HEK293 (cell line): ENCODE measurements at regions not wholly inside any gene's neighbourhood (a gene's known extent, or its start where the extent isn't known, plus 50 kb on each side); places are given as distances from the start of the nearest gene placed in this dataset.

Experiments used
- KLF10 ChIP-seq: fragments of 450-650 bp; IDR thresholded peaks from 2 replicates; pipeline ENCODE4 v1.5.1; 2018; ENCODE audit warnings: missing biosample characterization, mild to moderate bottlenecking, missing genetic modification characterization
- RBAK ChIP-seq: fragments of 450-650 bp; formaldehyde crosslinking; IDR thresholded peaks from 2 replicates; pipeline ENCODE4 v1.5.1; 2016; ENCODE audit warnings: missing biosample characterization, missing genetic modification characterization
- ZNF248 ChIP-seq: fragments of 450-650 bp; formaldehyde crosslinking; IDR thresholded peaks from 2 replicates; pipeline ENCODE4 v1.5.1; 2017; ENCODE audit warnings: missing biosample characterization, missing genetic modification characterization
- ZNF555 ChIP-seq: fragments of 450-650 bp; formaldehyde crosslinking; conservative IDR thresholded peaks from 2 replicates; pipeline ENCODE4 v1.5.1; 2017; ENCODE audit warnings: missing biosample characterization, mild to moderate bottlenecking, missing genetic modification characterization, inconsistent platforms
- TF ChIP-seq, protein P1 (sequence below): fragments of 450-650 bp; formaldehyde crosslinking; IDR thresholded peaks from 2 replicates; pipeline ENCODE4 v1.5.1; 2016; ENCODE audit warnings: missing biosample characterization, missing genetic modification characterization
- TF ChIP-seq, protein P2 (sequence below): fragments of 450-650 bp; formaldehyde crosslinking; IDR thresholded peaks from 2 replicates; pipeline ENCODE4 v1.5.1; 2016; ENCODE audit warnings: missing biosample characterization, missing genetic modification characterization
- TF ChIP-seq, protein P3 (sequence below): fragments of 450-650 bp; formaldehyde crosslinking; IDR thresholded peaks from 2 replicates; pipeline ENCODE4 v1.5.1; 2016; ENCODE audit warnings: missing biosample characterization, missing genetic modification characterization, borderline replicate concordance
- TF ChIP-seq, protein P4 (sequence below): fragments of 450-650 bp; formaldehyde crosslinking; IDR thresholded peaks from 2 replicates; pipeline ENCODE4 v1.5.1; 2016; ENCODE audit warnings: missing biosample characterization, missing genetic modification characterization
- TF ChIP-seq, protein P5 (sequence below): sonication (generic); formaldehyde crosslinking; IDR thresholded peaks from 2 replicates; pipeline ENCODE4 v1.8.1; 2022; ENCODE audit warnings: mild to moderate bottlenecking, moderate library complexity, missing genetic modification reagents

DNA sequence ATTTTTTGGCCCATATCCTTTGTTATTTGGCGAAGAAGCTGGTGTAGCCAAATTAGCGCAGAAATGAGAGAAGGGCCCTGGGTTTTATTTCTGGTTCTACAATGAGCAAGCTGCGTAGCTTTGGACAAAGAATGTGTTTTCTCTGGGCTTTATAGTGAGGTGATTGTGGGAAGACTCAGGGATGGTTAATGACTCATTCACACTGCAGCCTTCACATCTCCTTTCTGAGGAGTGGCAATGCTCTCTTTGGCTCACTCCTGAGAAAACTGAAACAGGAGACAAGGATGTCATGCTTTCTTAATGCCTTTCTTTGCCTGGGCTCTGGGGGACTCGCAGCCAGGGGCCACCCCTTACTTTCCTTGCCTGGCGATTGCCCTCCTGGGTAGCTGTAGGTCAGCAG, 271.0 kb upstream of the PODXL start:
- TF ChIP-seq ZNF555 (no peak), ZNF248 (tag by site-specific recombination) (no peak), KLF10 (tag by site-specific recombination) (no peak), RBAK (tag by site-specific recombination) (no peak)
- TF ChIP-seq, protein P1, sequence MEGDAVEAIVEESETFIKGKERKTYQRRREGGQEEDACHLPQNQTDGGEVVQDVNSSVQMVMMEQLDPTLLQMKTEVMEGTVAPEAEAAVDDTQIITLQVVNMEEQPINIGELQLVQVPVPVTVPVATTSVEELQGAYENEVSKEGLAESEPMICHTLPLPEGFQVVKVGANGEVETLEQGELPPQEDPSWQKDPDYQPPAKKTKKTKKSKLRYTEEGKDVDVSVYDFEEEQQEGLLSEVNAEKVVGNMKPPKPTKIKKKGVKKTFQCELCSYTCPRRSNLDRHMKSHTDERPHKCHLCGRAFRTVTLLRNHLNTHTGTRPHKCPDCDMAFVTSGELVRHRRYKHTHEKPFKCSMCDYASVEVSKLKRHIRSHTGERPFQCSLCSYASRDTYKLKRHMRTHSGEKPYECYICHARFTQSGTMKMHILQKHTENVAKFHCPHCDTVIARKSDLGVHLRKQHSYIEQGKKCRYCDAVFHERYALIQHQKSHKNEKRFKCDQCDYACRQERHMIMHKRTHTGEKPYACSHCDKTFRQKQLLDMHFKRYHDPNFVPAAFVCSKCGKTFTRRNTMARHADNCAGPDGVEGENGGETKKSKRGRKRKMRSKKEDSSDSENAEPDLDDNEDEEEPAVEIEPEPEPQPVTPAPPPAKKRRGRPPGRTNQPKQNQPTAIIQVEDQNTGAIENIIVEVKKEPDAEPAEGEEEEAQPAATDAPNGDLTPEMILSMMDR (tag by site-specific recombination) = no peak
- TF ChIP-seq, protein P2, sequence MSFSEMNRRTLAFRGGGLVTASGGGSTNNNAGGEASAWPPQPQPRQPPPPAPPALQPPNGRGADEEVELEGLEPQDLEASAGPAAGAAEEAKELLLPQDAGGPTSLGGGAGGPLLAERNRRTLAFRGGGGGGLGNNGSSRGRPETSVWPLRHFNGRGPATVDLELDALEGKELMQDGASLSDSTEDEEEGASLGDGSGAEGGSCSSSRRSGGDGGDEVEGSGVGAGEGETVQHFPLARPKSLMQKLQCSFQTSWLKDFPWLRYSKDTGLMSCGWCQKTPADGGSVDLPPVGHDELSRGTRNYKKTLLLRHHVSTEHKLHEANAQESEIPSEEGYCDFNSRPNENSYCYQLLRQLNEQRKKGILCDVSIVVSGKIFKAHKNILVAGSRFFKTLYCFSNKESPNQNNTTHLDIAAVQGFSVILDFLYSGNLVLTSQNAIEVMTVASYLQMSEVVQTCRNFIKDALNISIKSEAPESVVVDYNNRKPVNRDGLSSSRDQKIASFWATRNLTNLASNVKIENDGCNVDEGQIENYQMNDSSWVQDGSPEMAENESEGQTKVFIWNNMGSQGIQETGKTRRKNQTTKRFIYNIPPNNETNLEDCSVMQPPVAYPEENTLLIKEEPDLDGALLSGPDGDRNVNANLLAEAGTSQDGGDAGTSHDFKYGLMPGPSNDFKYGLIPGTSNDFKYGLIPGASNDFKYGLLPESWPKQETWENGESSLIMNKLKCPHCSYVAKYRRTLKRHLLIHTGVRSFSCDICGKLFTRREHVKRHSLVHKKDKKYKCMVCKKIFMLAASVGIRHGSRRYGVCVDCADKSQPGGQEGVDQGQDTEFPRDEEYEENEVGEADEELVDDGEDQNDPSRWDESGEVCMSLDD = no peak
- TF ChIP-seq, protein P3, sequence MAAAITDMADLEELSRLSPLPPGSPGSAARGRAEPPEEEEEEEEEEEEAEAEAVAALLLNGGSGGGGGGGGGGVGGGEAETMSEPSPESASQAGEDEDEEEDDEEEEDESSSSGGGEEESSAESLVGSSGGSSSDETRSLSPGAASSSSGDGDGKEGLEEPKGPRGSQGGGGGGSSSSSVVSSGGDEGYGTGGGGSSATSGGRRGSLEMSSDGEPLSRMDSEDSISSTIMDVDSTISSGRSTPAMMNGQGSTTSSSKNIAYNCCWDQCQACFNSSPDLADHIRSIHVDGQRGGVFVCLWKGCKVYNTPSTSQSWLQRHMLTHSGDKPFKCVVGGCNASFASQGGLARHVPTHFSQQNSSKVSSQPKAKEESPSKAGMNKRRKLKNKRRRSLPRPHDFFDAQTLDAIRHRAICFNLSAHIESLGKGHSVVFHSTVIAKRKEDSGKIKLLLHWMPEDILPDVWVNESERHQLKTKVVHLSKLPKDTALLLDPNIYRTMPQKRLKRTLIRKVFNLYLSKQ (tag by site-specific recombination) = no peak
- TF ChIP-seq, protein P4, sequence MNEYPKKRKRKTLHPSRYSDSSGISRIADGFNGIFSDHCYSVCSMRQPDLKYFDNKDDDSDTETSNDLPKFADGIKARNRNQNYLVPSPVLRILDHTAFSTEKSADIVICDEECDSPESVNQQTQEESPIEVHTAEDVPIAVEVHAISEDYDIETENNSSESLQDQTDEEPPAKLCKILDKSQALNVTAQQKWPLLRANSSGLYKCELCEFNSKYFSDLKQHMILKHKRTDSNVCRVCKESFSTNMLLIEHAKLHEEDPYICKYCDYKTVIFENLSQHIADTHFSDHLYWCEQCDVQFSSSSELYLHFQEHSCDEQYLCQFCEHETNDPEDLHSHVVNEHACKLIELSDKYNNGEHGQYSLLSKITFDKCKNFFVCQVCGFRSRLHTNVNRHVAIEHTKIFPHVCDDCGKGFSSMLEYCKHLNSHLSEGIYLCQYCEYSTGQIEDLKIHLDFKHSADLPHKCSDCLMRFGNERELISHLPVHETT (tag by site-specific recombination) = no peak
- TF ChIP-seq, protein P5, sequence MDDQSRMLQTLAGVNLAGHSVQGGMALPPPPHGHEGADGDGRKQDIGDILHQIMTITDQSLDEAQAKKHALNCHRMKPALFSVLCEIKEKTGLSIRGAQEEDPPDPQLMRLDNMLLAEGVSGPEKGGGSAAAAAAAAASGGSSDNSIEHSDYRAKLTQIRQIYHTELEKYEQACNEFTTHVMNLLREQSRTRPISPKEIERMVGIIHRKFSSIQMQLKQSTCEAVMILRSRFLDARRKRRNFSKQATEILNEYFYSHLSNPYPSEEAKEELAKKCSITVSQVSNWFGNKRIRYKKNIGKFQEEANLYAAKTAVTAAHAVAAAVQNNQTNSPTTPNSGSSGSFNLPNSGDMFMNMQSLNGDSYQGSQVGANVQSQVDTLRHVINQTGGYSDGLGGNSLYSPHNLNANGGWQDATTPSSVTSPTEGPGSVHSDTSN (CRISPR knock-in tag) = no peak
